ENCODE measurements at regions not wholly inside any gene's neighbourhood (a gene's known extent, or its start where the extent isn't known, plus 50 kb on each side); places are given as distances from the start of the nearest gene placed in this dataset.

- Mint-ChIP-seq H3K27ac (no peak overlapping the region), H3K4me1 (no peaks in the 10 kb centered on the region), H3K9me3 (peaks cover 83% of the 10 kb centered on the region)
Measured at GRCh38 chr19:42652021-42652420, 57.3 kb upstream of the CEACAM8 start.

More at GRCh38 chr19:42652021-42652420, 57.3 kb upstream of the CEACAM8 start:
- H3K36me3 Mint-ChIP-seq (ENCODE audit: low read depth), result no peaks in the 10 kb centered on the region
- H3K4me3 Mint-ChIP-seq, result no peak overlapping the region
- H3K27me3 Mint-ChIP-seq (ENCODE audit: low read depth, poor library complexity), result peaks cover 3% of the 10 kb centered on the region
- DNase-seq, result no peak
- TF ChIP-seq, protein P1, sequence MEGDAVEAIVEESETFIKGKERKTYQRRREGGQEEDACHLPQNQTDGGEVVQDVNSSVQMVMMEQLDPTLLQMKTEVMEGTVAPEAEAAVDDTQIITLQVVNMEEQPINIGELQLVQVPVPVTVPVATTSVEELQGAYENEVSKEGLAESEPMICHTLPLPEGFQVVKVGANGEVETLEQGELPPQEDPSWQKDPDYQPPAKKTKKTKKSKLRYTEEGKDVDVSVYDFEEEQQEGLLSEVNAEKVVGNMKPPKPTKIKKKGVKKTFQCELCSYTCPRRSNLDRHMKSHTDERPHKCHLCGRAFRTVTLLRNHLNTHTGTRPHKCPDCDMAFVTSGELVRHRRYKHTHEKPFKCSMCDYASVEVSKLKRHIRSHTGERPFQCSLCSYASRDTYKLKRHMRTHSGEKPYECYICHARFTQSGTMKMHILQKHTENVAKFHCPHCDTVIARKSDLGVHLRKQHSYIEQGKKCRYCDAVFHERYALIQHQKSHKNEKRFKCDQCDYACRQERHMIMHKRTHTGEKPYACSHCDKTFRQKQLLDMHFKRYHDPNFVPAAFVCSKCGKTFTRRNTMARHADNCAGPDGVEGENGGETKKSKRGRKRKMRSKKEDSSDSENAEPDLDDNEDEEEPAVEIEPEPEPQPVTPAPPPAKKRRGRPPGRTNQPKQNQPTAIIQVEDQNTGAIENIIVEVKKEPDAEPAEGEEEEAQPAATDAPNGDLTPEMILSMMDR (IDR thresholded peaks at IDR 0.05), result no peak

Measured in nephron progenitor cell (in vitro differentiated cells).